CD14-positive monocyte (primary cell): ENCODE measurements at regions not wholly inside any gene's neighbourhood (a gene's known extent, or its start where the extent isn't known, plus 50 kb on each side); places are given as distances from the start of the nearest gene placed in this dataset.

Source experiments
- DNase-seq, 3 donors: peaks; one replicate each; pipeline ENCODE4 v3.0.0-alpha.2; 2011 to 2022
- H2AFZ ChIP-seq: 2 replicates; pipeline ENCODE4 v1.6.0; 2012; ENCODE audit warnings: mild to moderate bottlenecking, low read depth, low read length, inconsistent platforms; ENCODE audit not compliant: insufficient read depth, poor library complexity, severe bottlenecking
- H3K27ac ChIP-seq, 2 donors: 1 replicate in 1 of 2; 2 replicates in 1 of 2; pipeline ENCODE4 v1.5.1; 2012 to 2013; ENCODE audit warnings: low read length in 2 of 2, control low read depth in 1 of 2, inconsistent platforms in 1 of 2, low read depth in 1 of 2, mild to moderate bottlenecking in 1 of 2
- H3K27me3 ChIP-seq, 2 donors: one replicate each; pipeline versions ENCODE4 v1.6.0 to v1.6.1; 2011 to 2013; ENCODE audit warnings: low read length in 2 of 2; ENCODE audit not compliant: control insufficient read depth in 2 of 2, insufficient read depth in 2 of 2
- H3K36me3 ChIP-seq, 2 donors: replicated peaks in 1 of 2; 1 replicate in 1 of 2; 2 replicates in 1 of 2; pipeline versions ENCODE4 v1.5.1 to v1.6.1; 2012 to 2013; ENCODE audit warnings: low read length in 2 of 2, control low read depth in 1 of 2, inconsistent platforms in 1 of 2, mild to moderate bottlenecking in 1 of 2; ENCODE audit not compliant: insufficient read depth in 2 of 2, control insufficient read depth in 1 of 2
- H3K4me1 ChIP-seq, 2 donors: 1 replicate in 1 of 2; 2 replicates in 1 of 2; pipeline versions ENCODE4 v1.5.1 to v1.6.1; 2012 to 2013; ENCODE audit warnings: low read length in 2 of 2, control low read depth in 1 of 2, inconsistent platforms in 1 of 2, mild to moderate bottlenecking in 1 of 2, moderate library complexity in 1 of 2; ENCODE audit not compliant: insufficient read depth in 2 of 2, control insufficient read depth in 1 of 2
- H3K4me2 ChIP-seq: replicated peaks from 2 replicates; pipeline ENCODE3; 2012; ENCODE audit warnings: low read length, moderate library complexity, mild to moderate bottlenecking; ENCODE audit not compliant: poor library complexity, severe bottlenecking; ENCODE audit errors: extremely low read depth
- H3K4me3 ChIP-seq, 3 experiments: fragments of 200-600 bp in 1 of 3; sonication (generic) in 1 of 3; replicated peaks in 1 of 3; 1 replicate in 2 of 3; 2 replicates in 1 of 3; pipeline ENCODE4 v1.5.1; 2011 to 2013; ENCODE audit warnings: low read length in 3 of 3, mild to moderate bottlenecking in 3 of 3, control low read depth in 2 of 3, low read depth in 2 of 3, inconsistent platforms in 1 of 3, moderate library complexity in 1 of 3
- H3K79me2 ChIP-seq: 2 replicates; pipeline ENCODE4 v1.6.0; 2012; ENCODE audit warnings: mild to moderate bottlenecking, control low read depth, inconsistent platforms, low read length, moderate library complexity; ENCODE audit not compliant: insufficient read depth
- H3K9ac ChIP-seq: 2 replicates; pipeline ENCODE4 v1.6.0; 2017; ENCODE audit warnings: low read length, mild to moderate bottlenecking; ENCODE audit not compliant: insufficient read depth, poor library complexity, severe bottlenecking
- H3K9me3 ChIP-seq, 2 donors: replicated peaks in 1 of 2; 1 replicate in 1 of 2; 2 replicates in 1 of 2; pipeline versions ENCODE4 v1.5.1 to v1.6.1; 2012 to 2013; ENCODE audit warnings: low read length in 2 of 2, control low read depth in 1 of 2; ENCODE audit not compliant: control insufficient read depth in 1 of 2, insufficient read depth in 1 of 2
- H4K20me1 ChIP-seq: 2 replicates; pipeline ENCODE4 v1.6.0; 2012; ENCODE audit warnings: mild to moderate bottlenecking, low read length, control low read depth, moderate library complexity; ENCODE audit not compliant: insufficient read depth
- H3K27ac Mint-ChIP-seq, 7 donors: one replicate each; pipeline ENCODE4 v1.8.0; 2020; ENCODE audit warnings: mild to moderate bottlenecking in 7 of 7, mixed read lengths in 7 of 7, moderate library complexity in 6 of 7, inconsistent platforms in 2 of 7
- H3K27me3 Mint-ChIP-seq, 3 donors: one replicate each; pipeline ENCODE4 v1.8.0; 2021 to 2022; ENCODE audit warnings: low read depth in 3 of 3, mild to moderate bottlenecking in 3 of 3, mixed read lengths in 3 of 3, moderate library complexity in 3 of 3, inconsistent platforms in 1 of 3
- H3K36me3 Mint-ChIP-seq, 2 donors: one replicate each; pipeline ENCODE4 v1.8.0; 2020; ENCODE audit warnings: mixed read lengths in 2 of 2, inconsistent platforms in 1 of 2, mild to moderate bottlenecking in 1 of 2
- H3K4me1 Mint-ChIP-seq: one replicate; pipeline ENCODE4 v1.8.0; 2020; ENCODE audit warnings: mild to moderate bottlenecking, mixed read lengths
- H3K4me3 Mint-ChIP-seq, 2 donors: one replicate each; pipeline ENCODE4 v1.8.0; 2020; ENCODE audit warnings: mild to moderate bottlenecking in 2 of 2, mixed read lengths in 2 of 2, moderate library complexity in 1 of 2
- H3K9me3 Mint-ChIP-seq, 7 donors: one replicate each; pipeline ENCODE4 v1.8.0; 2020 to 2022; ENCODE audit warnings: mixed read lengths in 7 of 7, mild to moderate bottlenecking in 6 of 7, moderate library complexity in 6 of 7, inconsistent platforms in 2 of 7
- WGBS: methylation state at CpG from one replicate; pipeline ENCODE4 v1.1.5; 2013; ENCODE audit warnings: missing lambda C conversion rate; ENCODE audit not compliant: insufficient coverage; 5-methylcytosine and 5-hydroxymethylcytosine counted together
- intact Hi-C, 2 donors: fragments of 100-400 bp; cut with micrococcal nuclease; formaldehyde crosslinking; loops; one replicate each; pipeline versions ENCODE4 v1.15.0 to v1.15.1; 2023
- TF ChIP-seq, protein P1 (sequence below): fragments of 200-600 bp; IDR thresholded peaks from one replicate; pipeline ENCODE4 v1.8.0; 2022; ENCODE audit warnings: antibody characterized with exemption, mild to moderate bottlenecking

- H3K4me2 ChIP-seq, result no peak overlapping the region
- no peaks in the 10 kb centered on the region for H3K36me3 ChIP-seq
- peaks cover 0 to 2% (median 0%) of the 10 kb centered on the region in 3 donors for H3K27me3 Mint-ChIP-seq
- H3K27me3 ChIP-seq, result no peaks in the 10 kb centered on the region
- no peaks in the 10 kb centered on the region for H3K4me1 Mint-ChIP-seq
- H2AFZ ChIP-seq, result no peak overlapping the region
- no peak overlapping the region for H3K27ac ChIP-seq
- no peak overlapping the region for H3K27ac Mint-ChIP-seq
- no peaks in the 10 kb centered on the region for H3K4me1 ChIP-seq
- no peak overlapping the region for H3K4me3 Mint-ChIP-seq
- H3K79me2 ChIP-seq, result no peaks in the 10 kb centered on the region
- DNase-seq, result no peak
- H3K9me3 ChIP-seq, result peaks cover 1 to 5% of the 10 kb centered on the region in 2 donors
- H4K20me1 ChIP-seq, result no peaks in the 10 kb centered on the region
- no peak overlapping the region for H3K4me3 ChIP-seq
- intact Hi-C loops, result no loop called here
- H3K36me3 Mint-ChIP-seq, result no peaks in the 10 kb centered on the region
- TF ChIP-seq, protein P1, sequence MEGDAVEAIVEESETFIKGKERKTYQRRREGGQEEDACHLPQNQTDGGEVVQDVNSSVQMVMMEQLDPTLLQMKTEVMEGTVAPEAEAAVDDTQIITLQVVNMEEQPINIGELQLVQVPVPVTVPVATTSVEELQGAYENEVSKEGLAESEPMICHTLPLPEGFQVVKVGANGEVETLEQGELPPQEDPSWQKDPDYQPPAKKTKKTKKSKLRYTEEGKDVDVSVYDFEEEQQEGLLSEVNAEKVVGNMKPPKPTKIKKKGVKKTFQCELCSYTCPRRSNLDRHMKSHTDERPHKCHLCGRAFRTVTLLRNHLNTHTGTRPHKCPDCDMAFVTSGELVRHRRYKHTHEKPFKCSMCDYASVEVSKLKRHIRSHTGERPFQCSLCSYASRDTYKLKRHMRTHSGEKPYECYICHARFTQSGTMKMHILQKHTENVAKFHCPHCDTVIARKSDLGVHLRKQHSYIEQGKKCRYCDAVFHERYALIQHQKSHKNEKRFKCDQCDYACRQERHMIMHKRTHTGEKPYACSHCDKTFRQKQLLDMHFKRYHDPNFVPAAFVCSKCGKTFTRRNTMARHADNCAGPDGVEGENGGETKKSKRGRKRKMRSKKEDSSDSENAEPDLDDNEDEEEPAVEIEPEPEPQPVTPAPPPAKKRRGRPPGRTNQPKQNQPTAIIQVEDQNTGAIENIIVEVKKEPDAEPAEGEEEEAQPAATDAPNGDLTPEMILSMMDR, result no peak
- H3K9me3 Mint-ChIP-seq, result peaks cover 0 to 16% (median 5%) of the 10 kb centered on the region in 7 donors
- 49% methylated on average over 3 of the region's 5 CpGs for WGBS
- no peak overlapping the region for H3K9ac ChIP-seq
Observed at GRCh38 chr2:21646345-21646744, 522.6 kb downstream of the TDRD15 start.

DNA sequence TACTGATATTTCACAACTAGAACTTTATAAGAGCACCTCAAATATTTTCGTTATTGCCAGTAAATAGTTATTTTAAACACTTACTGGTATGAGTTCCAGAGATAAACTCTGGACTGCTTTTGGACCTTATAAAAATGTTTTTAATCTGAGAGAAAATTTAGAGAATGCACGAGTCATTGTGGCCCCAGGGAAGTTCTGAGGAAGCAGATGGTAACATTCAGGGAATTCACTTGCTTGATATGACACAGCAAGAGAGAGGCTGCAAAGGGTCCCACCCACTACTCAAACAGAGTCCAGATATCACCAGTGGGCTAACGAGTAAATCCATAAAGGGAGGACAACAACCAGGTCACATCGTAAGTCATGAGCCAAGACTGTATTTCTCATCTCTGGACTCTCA, 526.8 kb downstream of the TDRD15 start:
- no peak overlapping the region for H3K9ac ChIP-seq
- Mint-ChIP-seq H3K4me1 (no peaks in the 10 kb centered on the region), H3K4me3 (no peak overlapping the region), H3K27ac (no peak overlapping the region), H3K36me3 (no peaks in the 10 kb centered on the region), H3K9me3 (peaks cover 0 to 21% (median 5%) of the 10 kb centered on the region in 7 donors), H3K27me3 (peaks cover 0 to 2% (median 0%) of the 10 kb centered on the region in 3 donors)
- no peaks in the 10 kb centered on the region for H3K27me3 ChIP-seq
- 86% methylated on average over 2 of the region's 4 CpGs for WGBS
- peaks cover 0 to 5% of the 10 kb centered on the region in 2 donors for H3K9me3 ChIP-seq
- H3K27ac ChIP-seq, result no peak overlapping the region
- intact Hi-C loops, result no loop called here
- no peaks in the 10 kb centered on the region for H4K20me1 ChIP-seq
- no peak for DNase-seq
- no peaks in the 10 kb centered on the region for H3K4me1 ChIP-seq
- H2AFZ ChIP-seq, result no peak overlapping the region
- no peaks in the 10 kb centered on the region for H3K79me2 ChIP-seq
- TF ChIP-seq, protein P1, result no peak
- H3K4me2 ChIP-seq, result no peak overlapping the region
- no peak overlapping the region for H3K4me3 ChIP-seq
- H3K36me3 ChIP-seq, result no peaks in the 10 kb centered on the region
